ENCODE measurements at regions not wholly inside any gene's neighbourhood (a gene's known extent, or its start where the extent isn't known, plus 50 kb on each side); places are given as distances from the start of the nearest gene placed in this dataset.
"Not testable (repeated sequence)": the region's sequence is repeated elsewhere in the genome, so short reads cannot be mapped to it uniquely, and the experiment has no call there.

- H3K4me3 ChIP-seq (ENCODE audit: low read depth, low read length); DNase-seq; H3K9me3 Mint-ChIP-seq; H3K27me3 Mint-ChIP-seq; H3K36me3 ChIP-seq (ENCODE audit: control insufficient read depth, insufficient read depth, low read length); H3K27me3 ChIP-seq (ENCODE audit: control insufficient read depth, insufficient read depth, low read length); H3K27ac ChIP-seq (ENCODE audit: insufficient read depth, low read length, poor library complexity, severe bottlenecking); H3K9me3 ChIP-seq (ENCODE audit: control insufficient read depth in 2 of 2, low read length in 2 of 2); H3K4me3 Mint-ChIP-seq; H3K4me1 ChIP-seq (ENCODE audit: control insufficient read depth, insufficient read depth, low read length, poor library complexity, severe bottlenecking); H3K4me1 Mint-ChIP-seq; H3K36me3 Mint-ChIP-seq; ATAC-seq (ENCODE audit: low read depth in 2 of 2); H3K27ac Mint-ChIP-seq: not testable (repeated sequence)
These were observed 215.3 kb downstream of the ANKRD36B start for GRCh38 chr2:97374426-97374825.

- H3K9me3 ChIP-seq (ENCODE audit: control insufficient read depth in 2 of 2, low read length in 2 of 2); H3K27me3 Mint-ChIP-seq; H3K27ac ChIP-seq (ENCODE audit: insufficient read depth, low read length, poor library complexity, severe bottlenecking); H3K36me3 Mint-ChIP-seq; ATAC-seq (ENCODE audit: low read depth in 2 of 2); H3K36me3 ChIP-seq (ENCODE audit: control insufficient read depth, insufficient read depth, low read length); H3K27ac Mint-ChIP-seq; H3K4me3 ChIP-seq (ENCODE audit: low read depth, low read length); H3K27me3 ChIP-seq (ENCODE audit: control insufficient read depth, insufficient read depth, low read length); H3K4me3 Mint-ChIP-seq; H3K4me1 ChIP-seq (ENCODE audit: control insufficient read depth, insufficient read depth, low read length, poor library complexity, severe bottlenecking); H3K4me1 Mint-ChIP-seq; DNase-seq; H3K9me3 Mint-ChIP-seq: not testable (repeated sequence)
These were observed 226.5 kb downstream of the ANKRD36B start for GRCh38 chr2:97363159-97363558.

GRCh38 chr2:97359861-97360584 lies 229.7 kb downstream of the ANKRD36B start:
- ATAC-seq (ENCODE audit: low read depth in 2 of 2): no peak
- H3K36me3 Mint-ChIP-seq: no peaks in the 10 kb centered on the region
- no peak for DNase-seq
- H3K27me3 Mint-ChIP-seq: peaks cover 7% of the 10 kb centered on the region
- Histone ChIP-seq H3K4me3 (ENCODE audit: low read depth, low read length) (no peak overlapping the region), H3K36me3 (ENCODE audit: control insufficient read depth, insufficient read depth, low read length) (no peaks in the 10 kb centered on the region), H3K27me3 (ENCODE audit: control insufficient read depth, insufficient read depth, low read length) (peaks cover 12% of the 10 kb centered on the region), H3K4me1 (ENCODE audit: control insufficient read depth, insufficient read depth, low read length, poor library complexity, severe bottlenecking) (no peaks in the 10 kb centered on the region), H3K27ac (ENCODE audit: insufficient read depth, low read length, poor library complexity, severe bottlenecking) (no peak overlapping the region), H3K9me3 (ENCODE audit: control insufficient read depth in 2 of 2, low read length in 2 of 2) (no peaks in the 10 kb centered on the region)
- H3K4me1 Mint-ChIP-seq: no peaks in the 10 kb centered on the region
- no peaks in the 10 kb centered on the region for H3K9me3 Mint-ChIP-seq
- peak overlapping the region in 1 of 3 donors; percentile 61 for H3K27ac Mint-ChIP-seq
- no peak overlapping the region for H3K4me3 Mint-ChIP-seq

GRCh38 chr2:97355887-97356286 lies 233.8 kb downstream of the ANKRD36B start:
- H3K4me1 Mint-ChIP-seq: no peaks in the 10 kb centered on the region
- Histone ChIP-seq H3K4me1 (ENCODE audit: control insufficient read depth, insufficient read depth, low read length, poor library complexity, severe bottlenecking) (no peaks in the 10 kb centered on the region), H3K4me3 (ENCODE audit: low read depth, low read length) (no peak overlapping the region), H3K27me3 (ENCODE audit: control insufficient read depth, insufficient read depth, low read length) (peaks cover 15% of the 10 kb centered on the region), H3K36me3 (ENCODE audit: control insufficient read depth, insufficient read depth, low read length) (no peaks in the 10 kb centered on the region), H3K9me3 (ENCODE audit: control insufficient read depth in 2 of 2, low read length in 2 of 2) (no peaks in the 10 kb centered on the region), H3K27ac (ENCODE audit: insufficient read depth, low read length, poor library complexity, severe bottlenecking) (no peak overlapping the region)
- no peaks in the 10 kb centered on the region for H3K36me3 Mint-ChIP-seq
- peaks cover 17% of the 10 kb centered on the region for H3K27me3 Mint-ChIP-seq
- no peak overlapping the region for H3K4me3 Mint-ChIP-seq
- H3K27ac Mint-ChIP-seq: no peak overlapping the region
- DNase-seq: no peak
- ATAC-seq (ENCODE audit: low read depth in 2 of 2): no peak
- H3K9me3 Mint-ChIP-seq: peaks cover 0 to 2% (median 0%) of the 10 kb centered on the region in 7 donors

GRCh38 chr2:97355176-97355575 lies 234.5 kb downstream of the ANKRD36B start:
- Histone ChIP-seq H3K4me1 (ENCODE audit: control insufficient read depth, insufficient read depth, low read length, poor library complexity, severe bottlenecking) (no peaks in the 10 kb centered on the region), H3K27me3 (ENCODE audit: control insufficient read depth, insufficient read depth, low read length) (peaks cover 15% of the 10 kb centered on the region), H3K9me3 (ENCODE audit: control insufficient read depth in 2 of 2, low read length in 2 of 2) (no peaks in the 10 kb centered on the region), H3K4me3 (ENCODE audit: low read depth, low read length) (no peak overlapping the region), H3K27ac (ENCODE audit: insufficient read depth, low read length, poor library complexity, severe bottlenecking) (no peak overlapping the region), H3K36me3 (ENCODE audit: control insufficient read depth, insufficient read depth, low read length) (no peaks in the 10 kb centered on the region)
- Mint-ChIP-seq H3K36me3 (no peaks in the 10 kb centered on the region), H3K4me3 (no peak overlapping the region), H3K27ac (no peak overlapping the region), H3K9me3 (peaks cover 0 to 2% (median 0%) of the 10 kb centered on the region in 7 donors), H3K4me1 (no peaks in the 10 kb centered on the region), H3K27me3 (peaks cover 20% of the 10 kb centered on the region)
- no peak for ATAC-seq (ENCODE audit: low read depth in 2 of 2)
- DNase-seq: no peak

- no peak for DNase-seq
- peaks cover 0 to 3% (median 0%) of the 10 kb centered on the region in 7 donors for H3K9me3 Mint-ChIP-seq
- H3K4me1 ChIP-seq (ENCODE audit: control insufficient read depth, insufficient read depth, low read length, poor library complexity, severe bottlenecking): no peaks in the 10 kb centered on the region
- no peak overlapping the region for H3K27ac Mint-ChIP-seq
- no peaks in the 10 kb centered on the region for H3K36me3 ChIP-seq (ENCODE audit: control insufficient read depth, insufficient read depth, low read length)
- H3K9me3 ChIP-seq (ENCODE audit: control insufficient read depth in 2 of 2, low read length in 2 of 2): no peaks in the 10 kb centered on the region
- no peak overlapping the region for H3K27ac ChIP-seq (ENCODE audit: insufficient read depth, low read length, poor library complexity, severe bottlenecking)
- peaks cover 15% of the 10 kb centered on the region for H3K27me3 ChIP-seq (ENCODE audit: control insufficient read depth, insufficient read depth, low read length)
- no peaks in the 10 kb centered on the region for H3K36me3 Mint-ChIP-seq
- H3K27me3 Mint-ChIP-seq: peaks cover 22% of the 10 kb centered on the region
- no peak for ATAC-seq (ENCODE audit: low read depth in 2 of 2)
- no peak overlapping the region for H3K4me3 ChIP-seq (ENCODE audit: low read depth, low read length)
- H3K4me3 Mint-ChIP-seq: no peak overlapping the region
- H3K4me1 Mint-ChIP-seq: no peaks in the 10 kb centered on the region
These were observed 235.1 kb downstream of the ANKRD36B start for GRCh38 chr2:97354576-97354975.

GRCh38 chr2:97348841-97349240 lies 235.9 kb downstream of the ANKRD36 start:
- Mint-ChIP-seq H3K4me3 (no peak overlapping the region), H3K27me3 (peaks cover 23% of the 10 kb centered on the region), H3K36me3 (no peaks in the 10 kb centered on the region), H3K27ac (no peak overlapping the region), H3K9me3 (peaks cover 0 to 3% (median 0%) of the 10 kb centered on the region in 7 donors), H3K4me1 (no peaks in the 10 kb centered on the region)
- no peak overlapping the region for H3K4me3 ChIP-seq (ENCODE audit: low read depth, low read length)
- ATAC-seq (ENCODE audit: low read depth in 2 of 2): no peak
- peaks cover 3% of the 10 kb centered on the region for H3K27me3 ChIP-seq (ENCODE audit: control insufficient read depth, insufficient read depth, low read length)
- no peaks in the 10 kb centered on the region for H3K4me1 ChIP-seq (ENCODE audit: control insufficient read depth, insufficient read depth, low read length, poor library complexity, severe bottlenecking)
- H3K9me3 ChIP-seq (ENCODE audit: control insufficient read depth in 2 of 2, low read length in 2 of 2): no peaks in the 10 kb centered on the region
- no peak overlapping the region for H3K27ac ChIP-seq (ENCODE audit: insufficient read depth, low read length, poor library complexity, severe bottlenecking)
- no peaks in the 10 kb centered on the region for H3K36me3 ChIP-seq (ENCODE audit: control insufficient read depth, insufficient read depth, low read length)
- DNase-seq: no peak

- no peaks in the 10 kb centered on the region for H3K9me3 ChIP-seq (ENCODE audit: control insufficient read depth in 2 of 2, low read length in 2 of 2)
- no peak overlapping the region for H3K4me3 Mint-ChIP-seq
- no peak overlapping the region for H3K27ac Mint-ChIP-seq
- H3K27ac ChIP-seq (ENCODE audit: insufficient read depth, low read length, poor library complexity, severe bottlenecking): no peak overlapping the region
- no peak for ATAC-seq (ENCODE audit: low read depth in 2 of 2)
- no peaks in the 10 kb centered on the region for H3K36me3 ChIP-seq (ENCODE audit: control insufficient read depth, insufficient read depth, low read length)
- H3K4me3 ChIP-seq (ENCODE audit: low read depth, low read length): no peak overlapping the region
- H3K36me3 Mint-ChIP-seq: no peaks in the 10 kb centered on the region
- H3K4me1 Mint-ChIP-seq: no peaks in the 10 kb centered on the region
- DNase-seq: no peak
- H3K9me3 Mint-ChIP-seq: peaks cover 0 to 3% (median 0%) of the 10 kb centered on the region in 7 donors
- peaks cover 19% of the 10 kb centered on the region for H3K27me3 Mint-ChIP-seq
- no peaks in the 10 kb centered on the region for H3K4me1 ChIP-seq (ENCODE audit: control insufficient read depth, insufficient read depth, low read length, poor library complexity, severe bottlenecking)
- H3K27me3 ChIP-seq (ENCODE audit: control insufficient read depth, insufficient read depth, low read length): peaks cover 3% of the 10 kb centered on the region
These were observed 235.3 kb downstream of the ANKRD36 start for GRCh38 chr2:97348265-97348664.

All from CD4-positive, CD25-positive, alpha-beta regulatory T cell (primary cell).